ENCODE measurements at regions not wholly inside any gene's neighbourhood (a gene's known extent, or its start where the extent isn't known, plus 50 kb on each side); places are given as distances from the start of the nearest gene placed in this dataset.

GRCh38 chr4:130210864-130211263, 1114.9 kb downstream of the C4orf33 start:
- POLR2A ChIA-PET = no interaction called here
- Histone ChIP-seq H2AFZ (ENCODE audit: control insufficient read depth, low read depth, low read length) (no peak overlapping the region), H3K36me3 (ENCODE audit: control insufficient read depth in 2 of 2, insufficient read depth in 2 of 2, low read length in 1 of 2) (no peaks in the 10 kb centered on the region), H3K4me2 (ENCODE audit: control insufficient read depth, insufficient read depth) (no peak overlapping the region), H4K20me1 (ENCODE audit: control insufficient read depth, insufficient read depth) (no peaks in the 10 kb centered on the region), H3K9ac (ENCODE audit: control insufficient read depth, insufficient read depth, low read length) (no peak overlapping the region), H3K79me2 (ENCODE audit: control insufficient read depth, insufficient read depth, low read length) (no peaks in the 10 kb centered on the region), H3K27ac (ENCODE audit: control insufficient read depth, insufficient read depth) (no peak overlapping the region), H3K4me1 (ENCODE audit: control insufficient read depth, insufficient read depth, low read length) (no peaks in the 10 kb centered on the region), H3K4me3 (no peak overlapping the region), H3K9me3 (replicated peaks; ENCODE audit: control insufficient read depth, insufficient read depth, low read length) (no peaks in the 10 kb centered on the region), H3K27me3 (replicated peaks in 1 of 2; ENCODE audit: control insufficient read depth in 2 of 2, insufficient read depth in 2 of 2, low read length in 1 of 2) (no peaks in the 10 kb centered on the region)
- FAIRE-seq (no peak), ATAC-seq (no peak), DNase-seq (ENCODE audit: low read depth, low spot score) (no peak)
- SMC1A ChIA-PET (ENCODE audit: uncharacterized antibody, unreplicated experiment) = interaction anchor here (1.1 kb wide), 1 partner anchor 18 kb away, joined by 4 read pairs; no protein-coding TSS in a partner anchor
- no TSS peak for BruUV-seq (replicated peaks)
- CTCF ChIA-PET = no interaction called here
- in situ Hi-C loops (cut with MboI) = no loop called here
- no peak for TF ChIP-seq TBL1XR1 (IDR thresholded peaks at IDR 0.05; ENCODE audit: low read depth, low read length)
- TF ChIP-seq SMAD5 (IDR thresholded peaks at IDR 0.05; ENCODE audit: low read depth) = no peak
- RAD21 ChIA-PET (ENCODE audit: unreplicated experiment) = no interaction called here
- 0% methylated on average over 1 of the region's 1 CpG for WGBS (ENCODE audit: insufficient coverage, insufficient replicate concordance, low lambda C conversion rate, missing lambda C conversion rate)
- intact Hi-C loops (cut with micrococcal nuclease; ENCODE audit: unreplicated experiment) = no loop called here

- RAD21 ChIA-PET (ENCODE audit: unreplicated experiment) = no interaction called here
- H2AFZ ChIP-seq (ENCODE audit: control insufficient read depth, low read depth, low read length) = no peak overlapping the region
- H3K9me3 ChIP-seq (replicated peaks; ENCODE audit: control insufficient read depth, insufficient read depth, low read length) = no peaks in the 10 kb centered on the region
- H4K20me1 ChIP-seq (ENCODE audit: control insufficient read depth, insufficient read depth) = no peaks in the 10 kb centered on the region
- intact Hi-C loops (cut with micrococcal nuclease; ENCODE audit: unreplicated experiment) = no loop called here
- H3K4me3 ChIP-seq = no peak overlapping the region
- CTCF ChIA-PET = interaction anchor here (0.6 to 0.7 kb wide), 2 partner anchors 104 to 389 kb away, joined by 3 to 4 read pairs; no protein-coding TSS in a partner anchor
- no peaks in the 10 kb centered on the region for H3K79me2 ChIP-seq (ENCODE audit: control insufficient read depth, insufficient read depth, low read length)
- no TSS peak for BruUV-seq (replicated peaks)
- TF ChIP-seq RELB (IDR thresholded peaks at IDR 0.05; ENCODE audit: low read depth) (no peak), IKZF2 (IDR thresholded peaks at IDR 0.05) (no peak)
- no peak overlapping the region for H3K4me2 ChIP-seq (ENCODE audit: control insufficient read depth, insufficient read depth)
- no peak for FAIRE-seq
- H3K9ac ChIP-seq (ENCODE audit: control insufficient read depth, insufficient read depth, low read length) = no peak overlapping the region
- SMC1A ChIA-PET (ENCODE audit: uncharacterized antibody, unreplicated experiment) = no interaction called here
- no peaks in the 10 kb centered on the region for H3K4me1 ChIP-seq (ENCODE audit: control insufficient read depth, insufficient read depth, low read length)
- no peak for DNase-seq (ENCODE audit: low read depth, low spot score)
- ATAC-seq = no peak
- WGBS (ENCODE audit: insufficient coverage, insufficient replicate concordance, low lambda C conversion rate, missing lambda C conversion rate) = 9% methylated on average over 3 of the region's 3 CpGs
- H3K27me3 ChIP-seq (replicated peaks in 1 of 2; ENCODE audit: control insufficient read depth in 2 of 2, insufficient read depth in 2 of 2, low read length in 1 of 2) = no peaks in the 10 kb centered on the region
- no peaks in the 10 kb centered on the region for H3K36me3 ChIP-seq (ENCODE audit: control insufficient read depth in 2 of 2, insufficient read depth in 2 of 2, low read length in 1 of 2)
- in situ Hi-C loops (cut with MboI) = no loop called here
- no peak overlapping the region for H3K27ac ChIP-seq (ENCODE audit: control insufficient read depth, insufficient read depth)
- POLR2A ChIA-PET = no interaction called here
These were observed 1118.3 kb downstream of the C4orf33 start for GRCh38 chr4:130214268-130214667.

Measured in GM12878 (cell line).